Nephron (organoid): ENCODE measurements at regions not wholly inside any gene's neighbourhood (a gene's known extent, or its start where the extent isn't known, plus 50 kb on each side); places are given as distances from the start of the nearest gene placed in this dataset.
A peak's percentile ranks its signal among the peaks of the same experiment; 100 is the strongest.

ENCODE experiments used
- H3K27ac Mint-ChIP-seq, 3 experiments: 2 replicates each; pipeline ENCODE4 v1.8.0; 2020; ENCODE audit warnings: mixed read lengths in 3 of 3, mild to moderate bottlenecking in 2 of 3, moderate library complexity in 1 of 3
- H3K27me3 Mint-ChIP-seq: 2 replicates; pipeline ENCODE4 v1.8.0; 2021; ENCODE audit warnings: low read depth, mild to moderate bottlenecking, moderate library complexity, mixed read lengths
- H3K36me3 Mint-ChIP-seq: 2 replicates; pipeline ENCODE4 v1.8.0; 2020; ENCODE audit warnings: low read depth, mixed read lengths
- H3K4me1 Mint-ChIP-seq: 2 replicates; pipeline ENCODE4 v1.8.0; 2020; ENCODE audit warnings: mixed read lengths
- H3K4me3 Mint-ChIP-seq, 3 experiments: 2 replicates each; pipeline ENCODE4 v1.8.0; 2020; ENCODE audit warnings: mild to moderate bottlenecking in 3 of 3, mixed read lengths in 3 of 3, moderate library complexity in 2 of 3
- H3K9me3 Mint-ChIP-seq: 2 replicates; pipeline ENCODE4 v1.8.0; 2020; ENCODE audit warnings: mixed read lengths
- CTCF ChIP-seq, 3 experiments: fragments of 200-600 bp; sonication (generic); IDR thresholded peaks; one replicate each; pipeline ENCODE4 v1.5.0; 2021; ENCODE audit warnings: antibody characterized with exemption in 3 of 3; ENCODE audit not compliant: unreplicated experiment in 3 of 3

GRCh38 chr6:84453499-84453898, 226.1 kb upstream of the CEP162 start:
- Mint-ChIP-seq H3K4me1 (peaks cover 5% of the 10 kb centered on the region), H3K27ac (no peak overlapping the region), H3K27me3 (peaks cover 3% of the 10 kb centered on the region), H3K9me3 (no peaks in the 10 kb centered on the region), H3K36me3 (no peaks in the 10 kb centered on the region), H3K4me3 (no peak overlapping the region)
- no peak for TF ChIP-seq CTCF (IDR thresholded peaks at IDR 0.05; ENCODE audit: unreplicated experiment in 3 of 3)

DNA sequence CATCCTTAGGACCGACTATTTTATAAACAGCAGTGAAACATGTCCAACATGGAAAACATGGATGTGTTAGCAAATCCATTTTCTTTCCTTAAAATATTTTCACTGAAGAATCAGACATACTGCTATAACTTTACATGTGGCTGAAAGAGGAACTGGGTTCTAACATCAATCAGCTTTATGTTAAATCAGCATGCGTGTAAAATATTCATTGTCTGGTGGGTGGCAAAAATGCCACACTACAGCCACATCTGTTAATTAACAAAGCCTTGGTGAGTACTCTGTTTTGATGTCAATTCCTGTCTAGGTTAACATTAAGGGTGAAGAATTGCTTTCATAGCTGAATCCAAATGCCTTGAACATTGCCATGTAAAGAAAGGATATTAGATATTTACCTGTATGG, 222.6 kb upstream of the CEP162 start:
- no peaks in the 10 kb centered on the region for H3K36me3 Mint-ChIP-seq
- H3K4me3 Mint-ChIP-seq, result no peak overlapping the region
- H3K9me3 Mint-ChIP-seq, result no peaks in the 10 kb centered on the region
- no peak for TF ChIP-seq CTCF (IDR thresholded peaks at IDR 0.05; ENCODE audit: unreplicated experiment in 3 of 3)
- peaks cover 11% of the 10 kb centered on the region for H3K4me1 Mint-ChIP-seq
- no peak overlapping the region for H3K27ac Mint-ChIP-seq
- H3K27me3 Mint-ChIP-seq, result no peaks in the 10 kb centered on the region

- no peaks in the 10 kb centered on the region for H3K9me3 Mint-ChIP-seq
- no peak overlapping the region for H3K4me3 Mint-ChIP-seq
- H3K27me3 Mint-ChIP-seq, result no peaks in the 10 kb centered on the region
- no peaks in the 10 kb centered on the region for H3K36me3 Mint-ChIP-seq
- peaks cover 11% of the 10 kb centered on the region for H3K4me1 Mint-ChIP-seq
- peak overlapping the region in 1 of 3 experiments; percentile 22 for H3K27ac Mint-ChIP-seq
- TF ChIP-seq CTCF (IDR thresholded peaks at IDR 0.05; ENCODE audit: unreplicated experiment in 3 of 3), result no peak
These were observed 221.8 kb upstream of the CEP162 start for GRCh38 chr6:84449220-84449619.

- Mint-ChIP-seq H3K36me3 (no peaks in the 10 kb centered on the region), H3K9me3 (no peaks in the 10 kb centered on the region), H3K27ac (peak overlapping the region in 1 of 3 experiments; percentile 23), H3K4me1 (peaks cover 11% of the 10 kb centered on the region), H3K27me3 (no peaks in the 10 kb centered on the region), H3K4me3 (no peak overlapping the region)
- no peak for TF ChIP-seq CTCF (IDR thresholded peaks at IDR 0.05; ENCODE audit: unreplicated experiment in 3 of 3)
These were observed 220.9 kb upstream of the CEP162 start for GRCh38 chr6:84448331-84448730.

DNA sequence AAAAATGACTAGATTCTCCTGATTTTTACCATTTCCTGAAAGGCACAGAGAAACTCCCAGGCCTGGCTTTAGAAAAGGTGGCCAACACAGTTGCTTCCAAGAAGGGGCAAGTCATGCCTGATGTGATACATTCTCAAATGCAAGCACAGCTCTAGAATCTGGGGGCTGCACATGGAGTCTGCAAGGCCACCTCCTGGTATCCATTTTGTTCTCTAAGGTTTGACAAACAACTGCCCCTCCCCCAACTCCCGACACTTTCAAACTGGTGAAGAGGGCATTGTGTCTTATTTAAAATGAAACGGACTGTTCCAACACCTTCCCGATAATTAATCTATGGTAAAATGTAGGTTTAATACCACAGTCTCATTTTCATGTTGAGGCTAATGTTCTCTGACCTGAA, 220.2 kb upstream of the CEP162 start:
- Mint-ChIP-seq H3K27ac (peak overlapping the region in 1 of 3 experiments; percentile 23), H3K36me3 (no peaks in the 10 kb centered on the region), H3K4me1 (peaks cover 11% of the 10 kb centered on the region), H3K27me3 (no peaks in the 10 kb centered on the region), H3K4me3 (no peak overlapping the region), H3K9me3 (no peaks in the 10 kb centered on the region)
- no peak for TF ChIP-seq CTCF (IDR thresholded peaks at IDR 0.05; ENCODE audit: unreplicated experiment in 3 of 3)

DNA sequence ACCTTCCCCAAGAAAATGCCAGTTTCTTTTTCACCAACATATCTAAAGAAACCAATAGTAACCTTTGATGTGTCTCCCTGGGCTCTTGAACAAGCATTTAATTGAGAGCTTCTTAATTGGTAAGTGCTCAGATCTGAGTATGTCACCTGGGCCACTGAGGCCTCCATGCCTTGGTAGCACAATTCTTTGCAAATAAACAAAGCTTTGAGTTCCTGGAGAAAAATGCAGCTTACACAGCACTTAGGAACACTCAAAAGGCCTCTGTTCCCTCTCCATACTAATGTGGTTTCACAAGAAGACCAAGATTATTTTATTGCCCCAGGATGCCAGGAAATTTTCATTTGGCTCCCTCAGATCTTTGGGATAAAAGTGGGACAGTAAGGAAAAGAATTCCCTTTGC, 217.6 kb upstream of the CEP162 start:
- no peak overlapping the region for H3K27ac Mint-ChIP-seq
- no peaks in the 10 kb centered on the region for H3K9me3 Mint-ChIP-seq
- no peak for TF ChIP-seq CTCF (IDR thresholded peaks at IDR 0.05; ENCODE audit: unreplicated experiment in 3 of 3)
- H3K36me3 Mint-ChIP-seq, result no peaks in the 10 kb centered on the region
- H3K27me3 Mint-ChIP-seq, result peaks cover 5% of the 10 kb centered on the region
- peaks cover 11% of the 10 kb centered on the region for H3K4me1 Mint-ChIP-seq
- no peak overlapping the region for H3K4me3 Mint-ChIP-seq
